Choroid plexus epithelial cell (primary cell): ENCODE measurements at regions not wholly inside any gene's neighbourhood (a gene's known extent, or its start where the extent isn't known, plus 50 kb on each side); places are given as distances from the start of the nearest gene placed in this dataset.
A peak's percentile ranks its signal among the peaks of the same experiment; 100 is the strongest.
"Not testable (repeated sequence)": the region's sequence is repeated elsewhere in the genome, so short reads cannot be mapped to it uniquely, and the experiment has no call there.

Experiments
- DNase-seq: peaks from one replicate; pipeline ENCODE4 v3.0.0-alpha.2; 2010; ENCODE audit warnings: low read depth
- H3K4me3 ChIP-seq: 2 replicates; pipeline ENCODE4 v1.5.1; 2011; ENCODE audit warnings: low read depth, mild to moderate bottlenecking, control low read depth, low read length, moderate library complexity
- CTCF ChIP-seq: conservative IDR thresholded peaks from 2 replicates; pipeline ENCODE4 v1.5.1; 2011; ENCODE audit warnings: low read depth, mild to moderate bottlenecking, control low read depth, inconsistent platforms, low read length, moderate library complexity

DNA sequence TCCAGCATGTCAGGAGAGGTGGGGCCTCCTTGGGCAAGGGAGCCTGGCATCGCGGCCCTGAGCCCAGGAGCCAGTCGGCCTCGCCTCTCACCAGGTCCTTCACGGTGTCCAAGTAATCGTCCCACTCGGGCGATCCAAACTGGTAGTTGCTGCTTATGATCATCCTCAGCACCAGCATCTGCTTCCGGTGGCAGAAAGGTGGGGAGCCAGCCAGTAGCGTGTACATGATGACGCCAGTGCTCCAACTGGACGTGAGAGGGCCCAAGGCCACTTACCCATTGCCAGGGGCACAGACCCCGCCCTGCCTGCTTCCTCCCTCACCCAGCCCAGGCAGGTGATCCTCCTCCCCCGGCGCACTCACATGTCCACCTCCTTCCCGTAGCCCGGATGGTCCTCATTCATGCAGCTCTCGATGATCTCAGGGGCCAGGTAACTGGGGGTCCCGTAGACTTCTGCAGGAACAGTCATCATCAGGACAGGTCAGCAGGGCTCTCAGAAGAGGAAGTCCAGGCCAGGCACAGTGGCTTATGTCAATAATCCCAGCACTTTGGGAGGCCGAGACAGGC lies 214.7 kb downstream of the OR4C45 start:
- H3K4me3 ChIP-seq: no peak overlapping the region
- DNase-seq: no peak
- TF ChIP-seq CTCF: no peak

GRCh38 chr11:50267851-50268250 lies 235.2 kb downstream of the OR4C45 start:
- no peak for TF ChIP-seq CTCF
- H3K4me3 ChIP-seq: no peak overlapping the region
- DNase-seq: no peak

GRCh38 chr11:50275133-50275532 lies 242.5 kb downstream of the OR4C45 start:
- TF ChIP-seq CTCF: no peak
- DNase-seq: no peak
- H3K4me3 ChIP-seq: no peak overlapping the region

GRCh38 chr11:50278756-50279155 lies 246.1 kb downstream of the OR4C45 start:
- no peak overlapping the region for H3K4me3 ChIP-seq
- TF ChIP-seq CTCF: no peak
- no peak for DNase-seq

GRCh38 chr11:50298182-50298988 lies 265.7 kb downstream of the OR4C45 start:
- peak overlapping the region; percentile 51 for H3K4me3 ChIP-seq
- no peak for DNase-seq
- no peak for TF ChIP-seq CTCF

- not testable (repeated sequence) for DNase-seq, H3K4me3 ChIP-seq
Observed at GRCh38 chr11:50330723-50331122, 298.0 kb downstream of the OR4C45 start.

DNA sequence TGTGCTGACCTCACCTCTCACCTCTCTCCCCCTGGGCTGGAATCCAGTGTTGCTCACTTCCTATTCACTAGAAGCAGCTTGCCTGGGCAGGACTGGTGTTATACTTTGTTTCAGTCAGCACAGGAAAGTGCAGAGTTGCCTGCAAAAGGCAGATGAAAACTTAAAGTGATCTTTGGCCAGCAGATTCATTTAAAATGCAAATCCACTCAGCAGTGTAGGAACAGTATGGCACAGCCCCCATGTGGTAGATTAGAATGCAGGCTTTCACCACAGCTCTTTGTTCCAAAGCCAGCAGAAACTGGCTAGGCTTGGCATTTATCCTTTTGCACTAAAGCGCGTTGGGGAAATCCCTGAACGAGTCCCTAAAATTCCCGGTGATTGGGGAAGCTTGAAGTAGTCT lies 301.2 kb downstream of the OR4C45 start:
- H3K4me3 ChIP-seq: no peak overlapping the region
- no peak for DNase-seq
- no peak for TF ChIP-seq CTCF

GRCh38 chr11:50337432-50337831 lies 304.8 kb downstream of the OR4C45 start:
- not testable (repeated sequence) for H3K4me3 ChIP-seq, DNase-seq

- not testable (repeated sequence) for H3K4me3 ChIP-seq
Observed at GRCh38 chr11:50348018-50348417, 315.3 kb downstream of the OR4C45 start.

More at GRCh38 chr11:50348018-50348417, 315.3 kb downstream of the OR4C45 start:
- not testable (repeated sequence) for DNase-seq
